GM18858 (cell line): ENCODE measurements at regions not wholly inside any gene's neighbourhood (a gene's known extent, or its start where the extent isn't known, plus 50 kb on each side); places are given as distances from the start of the nearest gene placed in this dataset.
"Not testable (repeated sequence)": the region's sequence is repeated elsewhere in the genome, so short reads cannot be mapped to it uniquely, and the experiment has no call there.

Source experiments
- ATAC-seq: cut with Tn5 transposase; IDR thresholded peaks from one replicate; pipeline ENCODE4 v1.9.1; 2021; ENCODE audit not compliant: unreplicated experiment

GRCh38 chr4:162847945-162848549, 318.6 kb downstream of the NAF1 start:
- peak; percentile 41 for ATAC-seq

GRCh38 chr4:162841753-162842152, 324.9 kb downstream of the NAF1 start:
- no peak for ATAC-seq

GRCh38 chr4:162839814-162840213, 326.9 kb downstream of the NAF1 start:
- ATAC-seq, result no peak

GRCh38 chr4:162838671-162839070, 328.0 kb downstream of the NAF1 start:
- ATAC-seq, result no peak

GRCh38 chr4:162837679-162838078, 329.0 kb downstream of the NAF1 start:
- no peak for ATAC-seq

- no peak for ATAC-seq
Observed at GRCh38 chr4:162837241-162837640, 329.4 kb downstream of the NAF1 start.

- no peak for ATAC-seq
Observed at GRCh38 chr4:162836773-162837172, 329.9 kb downstream of the NAF1 start.

- not testable (repeated sequence) for ATAC-seq
Observed at GRCh38 chr4:162836258-162836657, 330.4 kb downstream of the NAF1 start.

- no peak for ATAC-seq
Observed at GRCh38 chr4:162830899-162831298, 335.8 kb downstream of the NAF1 start.

GRCh38 chr4:162817374-162817773, 349.3 kb downstream of the NAF1 start:
- not testable (repeated sequence) for ATAC-seq

- no peak for ATAC-seq
Observed at GRCh38 chr4:162804351-162804924, 362.3 kb downstream of the NAF1 start.

GRCh38 chr4:162803378-162803777, 363.3 kb downstream of the NAF1 start:
- ATAC-seq, result no peak

GRCh38 chr4:162797108-162797507, 369.6 kb downstream of the NAF1 start:
- ATAC-seq, result no peak

- no peak for ATAC-seq
Observed at GRCh38 chr4:162793571-162793970, 373.1 kb downstream of the NAF1 start.

- ATAC-seq, result no peak
Observed at GRCh38 chr4:162793004-162793403, 373.7 kb downstream of the NAF1 start.

- ATAC-seq, result no peak
Observed at GRCh38 chr4:162791226-162791625, 375.5 kb downstream of the NAF1 start.

- no peak for ATAC-seq
Observed at GRCh38 chr4:162787120-162787519, 379.6 kb downstream of the NAF1 start.

- no peak for ATAC-seq
Observed at GRCh38 chr4:162782778-162783525, 383.7 kb downstream of the NAF1 start.

- no peak for ATAC-seq
Observed at GRCh38 chr4:162782096-162782777, 384.5 kb downstream of the NAF1 start.

- no peak for ATAC-seq
Observed at GRCh38 chr4:162770761-162771490, 395.8 kb downstream of the NAF1 start.

- ATAC-seq, result no peak
Observed at GRCh38 chr4:162767083-162767482, 399.6 kb downstream of the NAF1 start.
